NB4 (cell line): ENCODE measurements at regions not wholly inside any gene's neighbourhood (a gene's known extent, or its start where the extent isn't known, plus 50 kb on each side); places are given as distances from the start of the nearest gene placed in this dataset.

ENCODE experiments used
- POLR2A ChIP-seq: IDR thresholded peaks from 2 replicates; pipeline ENCODE4 v1.6.1; 2011; ENCODE audit warnings: mild to moderate bottlenecking; ENCODE audit not compliant: insufficient read length; ENCODE audit errors: extremely low read depth
- TF ChIP-seq, protein P1 (sequence below): IDR thresholded peaks from one replicate; pipeline ENCODE4 v1.5.1; 2012; ENCODE audit warnings: low read depth, low read length

GRCh38 chr11:42972741-42973140, 339.1 kb upstream of the API5 start:
- no peak for TF ChIP-seq POLR2A
- TF ChIP-seq, protein P1, sequence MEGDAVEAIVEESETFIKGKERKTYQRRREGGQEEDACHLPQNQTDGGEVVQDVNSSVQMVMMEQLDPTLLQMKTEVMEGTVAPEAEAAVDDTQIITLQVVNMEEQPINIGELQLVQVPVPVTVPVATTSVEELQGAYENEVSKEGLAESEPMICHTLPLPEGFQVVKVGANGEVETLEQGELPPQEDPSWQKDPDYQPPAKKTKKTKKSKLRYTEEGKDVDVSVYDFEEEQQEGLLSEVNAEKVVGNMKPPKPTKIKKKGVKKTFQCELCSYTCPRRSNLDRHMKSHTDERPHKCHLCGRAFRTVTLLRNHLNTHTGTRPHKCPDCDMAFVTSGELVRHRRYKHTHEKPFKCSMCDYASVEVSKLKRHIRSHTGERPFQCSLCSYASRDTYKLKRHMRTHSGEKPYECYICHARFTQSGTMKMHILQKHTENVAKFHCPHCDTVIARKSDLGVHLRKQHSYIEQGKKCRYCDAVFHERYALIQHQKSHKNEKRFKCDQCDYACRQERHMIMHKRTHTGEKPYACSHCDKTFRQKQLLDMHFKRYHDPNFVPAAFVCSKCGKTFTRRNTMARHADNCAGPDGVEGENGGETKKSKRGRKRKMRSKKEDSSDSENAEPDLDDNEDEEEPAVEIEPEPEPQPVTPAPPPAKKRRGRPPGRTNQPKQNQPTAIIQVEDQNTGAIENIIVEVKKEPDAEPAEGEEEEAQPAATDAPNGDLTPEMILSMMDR, result no peak
